Lower leg skin (tissue), 3 donors: ENCODE measurements at regions not wholly inside any gene's neighbourhood (a gene's known extent, or its start where the extent isn't known, plus 50 kb on each side); places are given as distances from the start of the nearest gene placed in this dataset.

Experiments
- POLR2A ChIP-seq, 2 donors: fragments of 450-650 bp; IDR thresholded peaks; one replicate each; pipeline ENCODE4 v1.6.1; 2016 to 2017; ENCODE audit warnings: antibody characterized with exemption in 2 of 2, mild to moderate bottlenecking in 1 of 2, moderate library complexity in 1 of 2
- TF ChIP-seq, protein P1 (sequence below), 3 donors: fragments of 450-650 bp; IDR thresholded peaks; one replicate each; pipeline ENCODE4 v1.5.1; 2016; ENCODE audit warnings: antibody characterized with exemption in 3 of 3, mild to moderate bottlenecking in 3 of 3, moderate library complexity in 2 of 3

DNA sequence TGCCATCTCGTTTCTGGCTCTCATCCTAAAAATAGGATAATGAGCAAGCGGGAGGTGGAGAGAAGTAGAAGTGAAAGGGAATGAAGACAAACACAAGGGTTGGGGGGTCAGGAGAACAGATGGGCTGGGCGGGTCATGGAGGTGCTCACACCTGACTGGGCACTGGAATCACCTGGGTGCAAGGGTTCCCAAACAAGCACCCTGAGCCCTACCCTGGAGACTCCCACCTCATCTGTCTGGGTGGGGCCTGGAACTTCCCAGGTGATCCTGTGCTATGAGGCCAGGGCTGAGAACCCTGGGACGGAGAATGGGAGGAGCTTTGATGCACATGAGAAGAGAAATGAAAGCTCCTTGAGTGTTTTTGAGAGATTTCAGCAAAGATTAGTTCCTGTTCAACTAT is 223.6 kb downstream of the ANKRD60 start:
- TF ChIP-seq POLR2A (IDR thresholded peaks at IDR 0.05): no peak
- TF ChIP-seq, protein P1, sequence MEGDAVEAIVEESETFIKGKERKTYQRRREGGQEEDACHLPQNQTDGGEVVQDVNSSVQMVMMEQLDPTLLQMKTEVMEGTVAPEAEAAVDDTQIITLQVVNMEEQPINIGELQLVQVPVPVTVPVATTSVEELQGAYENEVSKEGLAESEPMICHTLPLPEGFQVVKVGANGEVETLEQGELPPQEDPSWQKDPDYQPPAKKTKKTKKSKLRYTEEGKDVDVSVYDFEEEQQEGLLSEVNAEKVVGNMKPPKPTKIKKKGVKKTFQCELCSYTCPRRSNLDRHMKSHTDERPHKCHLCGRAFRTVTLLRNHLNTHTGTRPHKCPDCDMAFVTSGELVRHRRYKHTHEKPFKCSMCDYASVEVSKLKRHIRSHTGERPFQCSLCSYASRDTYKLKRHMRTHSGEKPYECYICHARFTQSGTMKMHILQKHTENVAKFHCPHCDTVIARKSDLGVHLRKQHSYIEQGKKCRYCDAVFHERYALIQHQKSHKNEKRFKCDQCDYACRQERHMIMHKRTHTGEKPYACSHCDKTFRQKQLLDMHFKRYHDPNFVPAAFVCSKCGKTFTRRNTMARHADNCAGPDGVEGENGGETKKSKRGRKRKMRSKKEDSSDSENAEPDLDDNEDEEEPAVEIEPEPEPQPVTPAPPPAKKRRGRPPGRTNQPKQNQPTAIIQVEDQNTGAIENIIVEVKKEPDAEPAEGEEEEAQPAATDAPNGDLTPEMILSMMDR (IDR thresholded peaks at IDR 0.05): no peak
